Activated naive CD4-positive, alpha-beta T cell treated with anti-CD3 and anti-CD28 coated beads, Interleukin-2, amount 50 U/mL, for 24 hours (primary cell): ENCODE measurements at regions not wholly inside any gene's neighbourhood (a gene's known extent, or its start where the extent isn't known, plus 50 kb on each side); places are given as distances from the start of the nearest gene placed in this dataset.

ENCODE experiments used
- H3K27ac Mint-ChIP-seq: one replicate; pipeline ENCODE4 v1.8.0; 2021; ENCODE audit warnings: mild to moderate bottlenecking, mixed read lengths
- H3K27me3 Mint-ChIP-seq: one replicate; pipeline ENCODE4 v1.8.0; 2021; ENCODE audit warnings: mixed read lengths
- H3K36me3 Mint-ChIP-seq: one replicate; pipeline ENCODE4 v1.8.0; 2021; ENCODE audit warnings: mixed read lengths
- H3K4me1 Mint-ChIP-seq: one replicate; pipeline ENCODE4 v1.8.0; 2021; ENCODE audit warnings: mixed read lengths
- H3K4me3 Mint-ChIP-seq: one replicate; pipeline ENCODE4 v1.8.0; 2021; ENCODE audit warnings: mild to moderate bottlenecking, mixed read lengths
- H3K9me3 Mint-ChIP-seq: one replicate; pipeline ENCODE4 v1.8.0; 2021; ENCODE audit warnings: mixed read lengths

GRCh38 chr9:107106416-107106815 is 176.7 kb upstream of the RAD23B start:
- H3K9me3 Mint-ChIP-seq: no peaks in the 10 kb centered on the region
- H3K4me1 Mint-ChIP-seq: no peaks in the 10 kb centered on the region
- peaks cover 3% of the 10 kb centered on the region for H3K27me3 Mint-ChIP-seq
- H3K27ac Mint-ChIP-seq: no peak overlapping the region
- H3K4me3 Mint-ChIP-seq: no peak overlapping the region
- no peaks in the 10 kb centered on the region for H3K36me3 Mint-ChIP-seq

GRCh38 chr9:107108342-107109130 is 174.5 kb upstream of the RAD23B start:
- Mint-ChIP-seq H3K4me1 (no peaks in the 10 kb centered on the region), H3K4me3 (no peak overlapping the region), H3K27ac (no peak overlapping the region), H3K36me3 (no peaks in the 10 kb centered on the region), H3K27me3 (peaks cover 4% of the 10 kb centered on the region), H3K9me3 (no peaks in the 10 kb centered on the region)

- no peak overlapping the region for H3K27ac Mint-ChIP-seq
- H3K27me3 Mint-ChIP-seq: peaks cover 4% of the 10 kb centered on the region
- no peaks in the 10 kb centered on the region for H3K36me3 Mint-ChIP-seq
- H3K9me3 Mint-ChIP-seq: no peaks in the 10 kb centered on the region
- no peak overlapping the region for H3K4me3 Mint-ChIP-seq
- H3K4me1 Mint-ChIP-seq: no peaks in the 10 kb centered on the region
These were observed 173.8 kb upstream of the RAD23B start for GRCh38 chr9:107109324-107109723.

GRCh38 chr9:107110153-107110552 is 172.9 kb upstream of the RAD23B start:
- Mint-ChIP-seq H3K27ac (no peak overlapping the region), H3K4me1 (no peaks in the 10 kb centered on the region), H3K27me3 (peaks cover 6% of the 10 kb centered on the region), H3K9me3 (no peaks in the 10 kb centered on the region), H3K36me3 (no peaks in the 10 kb centered on the region), H3K4me3 (no peak overlapping the region)

GRCh38 chr9:107112707-107113243 is 170.3 kb upstream of the RAD23B start:
- H3K36me3 Mint-ChIP-seq: no peaks in the 10 kb centered on the region
- H3K9me3 Mint-ChIP-seq: no peaks in the 10 kb centered on the region
- peaks cover 6% of the 10 kb centered on the region for H3K27me3 Mint-ChIP-seq
- no peak overlapping the region for H3K4me3 Mint-ChIP-seq
- no peak overlapping the region for H3K27ac Mint-ChIP-seq
- H3K4me1 Mint-ChIP-seq: no peaks in the 10 kb centered on the region

GRCh38 chr9:107118863-107119624 is 164.0 kb upstream of the RAD23B start:
- no peak overlapping the region for H3K27ac Mint-ChIP-seq
- H3K9me3 Mint-ChIP-seq: no peaks in the 10 kb centered on the region
- H3K4me3 Mint-ChIP-seq: no peak overlapping the region
- no peaks in the 10 kb centered on the region for H3K36me3 Mint-ChIP-seq
- H3K4me1 Mint-ChIP-seq: no peaks in the 10 kb centered on the region
- peaks cover 2% of the 10 kb centered on the region for H3K27me3 Mint-ChIP-seq

- Mint-ChIP-seq H3K27ac (no peak overlapping the region), H3K9me3 (no peaks in the 10 kb centered on the region), H3K4me3 (no peak overlapping the region), H3K27me3 (peaks cover 2% of the 10 kb centered on the region), H3K36me3 (no peaks in the 10 kb centered on the region), H3K4me1 (no peaks in the 10 kb centered on the region)
These were observed 163.3 kb upstream of the RAD23B start for GRCh38 chr9:107119735-107120134.

- H3K4me3 Mint-ChIP-seq: no peak overlapping the region
- H3K27me3 Mint-ChIP-seq: peaks cover 2% of the 10 kb centered on the region
- H3K9me3 Mint-ChIP-seq: no peaks in the 10 kb centered on the region
- H3K4me1 Mint-ChIP-seq: no peaks in the 10 kb centered on the region
- no peak overlapping the region for H3K27ac Mint-ChIP-seq
- H3K36me3 Mint-ChIP-seq: no peaks in the 10 kb centered on the region
These were observed 159.7 kb upstream of the RAD23B start for GRCh38 chr9:107123389-107123788.

GRCh38 chr9:107127608-107128007 is 155.5 kb upstream of the RAD23B start:
- Mint-ChIP-seq H3K4me1 (no peaks in the 10 kb centered on the region), H3K36me3 (no peaks in the 10 kb centered on the region), H3K27me3 (peaks cover 4% of the 10 kb centered on the region), H3K4me3 (no peak overlapping the region), H3K27ac (no peak overlapping the region), H3K9me3 (no peaks in the 10 kb centered on the region)

- H3K27me3 Mint-ChIP-seq: peaks cover 8% of the 10 kb centered on the region
- H3K4me1 Mint-ChIP-seq: no peaks in the 10 kb centered on the region
These were observed 151.8 kb upstream of the RAD23B start for GRCh38 chr9:107131108-107131799.

GRCh38 chr9:107136296-107136695 is 146.8 kb upstream of the RAD23B start:
- Mint-ChIP-seq H3K36me3 (no peaks in the 10 kb centered on the region), H3K4me1 (no peaks in the 10 kb centered on the region), H3K27ac (no peak overlapping the region), H3K4me3 (no peak overlapping the region), H3K9me3 (no peaks in the 10 kb centered on the region), H3K27me3 (peaks cover 7% of the 10 kb centered on the region)

More at GRCh38 chr9:107131108-107131799, 151.8 kb upstream of the RAD23B start:
- H3K27ac Mint-ChIP-seq: no peak overlapping the region
- H3K4me3 Mint-ChIP-seq: no peak overlapping the region
- H3K9me3 Mint-ChIP-seq: no peaks in the 10 kb centered on the region
- no peaks in the 10 kb centered on the region for H3K36me3 Mint-ChIP-seq

- H3K9me3 Mint-ChIP-seq: no peaks in the 10 kb centered on the region
- no peak overlapping the region for H3K27ac Mint-ChIP-seq
- H3K36me3 Mint-ChIP-seq: no peaks in the 10 kb centered on the region
- peaks cover 5% of the 10 kb centered on the region for H3K27me3 Mint-ChIP-seq
- no peak overlapping the region for H3K4me3 Mint-ChIP-seq
- no peaks in the 10 kb centered on the region for H3K4me1 Mint-ChIP-seq
These were observed 145.4 kb upstream of the RAD23B start for GRCh38 chr9:107137495-107138202.

- Mint-ChIP-seq H3K9me3 (no peaks in the 10 kb centered on the region), H3K4me1 (no peaks in the 10 kb centered on the region)
These were observed 144.7 kb upstream of the RAD23B start for GRCh38 chr9:107138261-107138992.

GRCh38 chr9:107141967-107142366 is 141.1 kb upstream of the RAD23B start:
- Mint-ChIP-seq H3K4me1 (no peaks in the 10 kb centered on the region), H3K4me3 (no peak overlapping the region), H3K27ac (no peak overlapping the region), H3K27me3 (peaks cover 4% of the 10 kb centered on the region), H3K36me3 (no peaks in the 10 kb centered on the region), H3K9me3 (no peaks in the 10 kb centered on the region)

More at GRCh38 chr9:107138261-107138992, 144.7 kb upstream of the RAD23B start:
- Mint-ChIP-seq H3K27ac (no peak overlapping the region), H3K4me3 (no peak overlapping the region), H3K27me3 (peaks cover 5% of the 10 kb centered on the region), H3K36me3 (no peaks in the 10 kb centered on the region)
